ENCODE measurements at regions not wholly inside any gene's neighbourhood (a gene's known extent, or its start where the extent isn't known, plus 50 kb on each side); places are given as distances from the start of the nearest gene placed in this dataset.
A peak's percentile ranks its signal among the peaks of the same experiment; 100 is the strongest.

DNA sequence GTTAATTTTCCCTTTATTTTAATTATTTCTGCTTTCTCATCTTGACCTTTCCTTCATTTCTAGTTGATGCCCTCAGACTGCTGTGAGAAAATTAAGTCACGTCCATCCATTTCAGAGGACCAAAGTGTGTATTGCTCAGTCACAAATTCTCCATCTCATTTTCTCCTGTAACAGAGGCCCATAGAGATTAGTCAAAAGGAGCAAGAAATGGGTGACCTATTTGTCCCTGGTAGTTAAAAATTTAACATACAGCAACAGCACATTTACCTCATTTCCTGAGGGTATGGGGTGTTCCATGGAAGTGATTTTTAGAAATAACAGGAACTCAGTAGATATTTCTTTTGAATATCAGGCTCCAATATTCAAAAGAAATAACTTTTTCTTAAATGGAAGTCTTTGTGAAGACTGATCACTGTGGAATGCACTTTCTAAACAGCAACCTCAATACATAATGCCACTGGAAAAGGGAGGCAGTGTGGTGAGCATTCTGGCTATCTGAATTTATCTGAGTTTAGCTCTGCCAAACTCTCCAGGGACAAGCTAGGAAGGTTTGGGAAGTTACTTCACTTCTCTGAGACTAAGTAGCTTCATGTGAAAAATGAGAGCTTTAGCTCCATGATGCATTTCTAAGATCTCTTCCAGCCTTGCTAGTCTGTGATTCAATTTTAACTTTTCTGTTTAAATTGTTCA lies 808.2 kb downstream of the SQOR start:
- Mint-ChIP-seq H3K4me1 (ENCODE audit: low read depth, unreplicated experiment) (peaks cover 15% of the 10 kb centered on the region), H3K27ac (ENCODE audit: unreplicated experiment) (peak overlapping the region; percentile 77), H3K4me3 (ENCODE audit: unreplicated experiment) (no peak overlapping the region), H3K27me3 (ENCODE audit: low read depth, unreplicated experiment) (no peaks in the 10 kb centered on the region), H3K36me3 (ENCODE audit: low read depth, unreplicated experiment) (no peaks in the 10 kb centered on the region), H3K9me3 (ENCODE audit: unreplicated experiment) (no peaks in the 10 kb centered on the region)
- Histone ChIP-seq H3K36me3 (ENCODE audit: insufficient read depth, low read length) (no peaks in the 10 kb centered on the region), H3K4me3 (ENCODE audit: insufficient read depth, low read depth, low read length) (no peak overlapping the region), H4K20me1 (ENCODE audit: insufficient read depth, low read length) (no peaks in the 10 kb centered on the region), H3K4me2 (ENCODE audit: low read length) (no peak overlapping the region), H3K27me3 (ENCODE audit: insufficient read depth, low read length) (no peaks in the 10 kb centered on the region), H2AFZ (ENCODE audit: low read depth, low read length) (no peak overlapping the region), H3K4me1 (ENCODE audit: insufficient read depth, low read length) (no peaks in the 10 kb centered on the region), H3K79me2 (ENCODE audit: insufficient read depth, low read length) (no peaks in the 10 kb centered on the region), H3K9me3 (ENCODE audit: insufficient read depth, low read depth, low read length) (no peaks in the 10 kb centered on the region), H3K27ac (ENCODE audit: low read depth, low read length) (no peak overlapping the region), H3K9ac (ENCODE audit: low read length) (no peak overlapping the region)
- TF ChIP-seq, protein P1, sequence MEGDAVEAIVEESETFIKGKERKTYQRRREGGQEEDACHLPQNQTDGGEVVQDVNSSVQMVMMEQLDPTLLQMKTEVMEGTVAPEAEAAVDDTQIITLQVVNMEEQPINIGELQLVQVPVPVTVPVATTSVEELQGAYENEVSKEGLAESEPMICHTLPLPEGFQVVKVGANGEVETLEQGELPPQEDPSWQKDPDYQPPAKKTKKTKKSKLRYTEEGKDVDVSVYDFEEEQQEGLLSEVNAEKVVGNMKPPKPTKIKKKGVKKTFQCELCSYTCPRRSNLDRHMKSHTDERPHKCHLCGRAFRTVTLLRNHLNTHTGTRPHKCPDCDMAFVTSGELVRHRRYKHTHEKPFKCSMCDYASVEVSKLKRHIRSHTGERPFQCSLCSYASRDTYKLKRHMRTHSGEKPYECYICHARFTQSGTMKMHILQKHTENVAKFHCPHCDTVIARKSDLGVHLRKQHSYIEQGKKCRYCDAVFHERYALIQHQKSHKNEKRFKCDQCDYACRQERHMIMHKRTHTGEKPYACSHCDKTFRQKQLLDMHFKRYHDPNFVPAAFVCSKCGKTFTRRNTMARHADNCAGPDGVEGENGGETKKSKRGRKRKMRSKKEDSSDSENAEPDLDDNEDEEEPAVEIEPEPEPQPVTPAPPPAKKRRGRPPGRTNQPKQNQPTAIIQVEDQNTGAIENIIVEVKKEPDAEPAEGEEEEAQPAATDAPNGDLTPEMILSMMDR (IDR thresholded peaks at IDR 0.05; ENCODE audit: insufficient read depth, low read depth, low read length) = no peak
- TF ChIP-seq EZH2 (IDR thresholded peaks at IDR 0.05; ENCODE audit: insufficient read depth, low read length) = no peak
- peak; percentile 5 for FAIRE-seq
- peak; percentile 15 for DNase-seq (ENCODE audit: low read depth)

DNA sequence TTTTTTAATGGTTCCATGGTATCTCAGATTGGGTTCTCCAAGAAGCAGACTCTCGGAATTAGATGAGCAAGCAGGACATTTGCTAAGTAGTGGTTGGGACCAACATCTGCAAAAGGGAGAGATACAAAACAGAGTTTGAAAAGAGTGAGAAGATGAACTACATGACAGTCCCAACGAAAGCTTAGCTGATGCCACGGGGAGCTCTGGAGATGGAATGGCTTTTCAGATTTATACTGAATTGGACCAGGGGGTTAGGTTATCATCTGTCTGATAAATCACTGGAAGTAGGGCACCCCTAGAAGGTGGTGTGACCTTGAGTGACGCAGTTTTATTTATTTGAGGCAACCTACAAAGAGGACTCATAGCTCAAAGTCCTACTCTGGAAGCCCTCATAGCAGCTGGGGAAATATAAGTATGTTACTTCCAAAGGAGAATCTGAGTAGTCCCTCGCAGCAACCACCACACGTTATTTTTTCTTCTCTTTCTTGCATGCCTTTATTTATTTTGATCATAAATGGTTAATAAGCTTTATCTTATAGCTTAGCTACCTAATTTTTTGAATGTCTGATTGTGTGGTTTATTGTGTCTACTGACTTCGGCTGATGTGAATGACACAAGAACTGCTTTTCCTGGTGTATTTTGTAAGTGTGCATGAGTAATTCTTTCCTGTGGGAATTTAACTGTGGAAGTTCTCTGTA lies 815.4 kb downstream of the SQOR start:
- Histone ChIP-seq H3K9me3 (ENCODE audit: insufficient read depth, low read depth, low read length) (no peaks in the 10 kb centered on the region), H3K27ac (ENCODE audit: low read depth, low read length) (no peak overlapping the region), H3K4me2 (ENCODE audit: low read length) (no peak overlapping the region), H3K4me1 (ENCODE audit: insufficient read depth, low read length) (no peaks in the 10 kb centered on the region), H3K27me3 (ENCODE audit: insufficient read depth, low read length) (no peaks in the 10 kb centered on the region), H3K79me2 (ENCODE audit: insufficient read depth, low read length) (no peaks in the 10 kb centered on the region), H3K9ac (ENCODE audit: low read length) (no peak overlapping the region), H4K20me1 (ENCODE audit: insufficient read depth, low read length) (no peaks in the 10 kb centered on the region), H3K36me3 (ENCODE audit: insufficient read depth, low read length) (no peaks in the 10 kb centered on the region), H3K4me3 (ENCODE audit: insufficient read depth, low read depth, low read length) (no peak overlapping the region), H2AFZ (ENCODE audit: low read depth, low read length) (no peak overlapping the region)
- Mint-ChIP-seq H3K27ac (ENCODE audit: unreplicated experiment) (no peak overlapping the region), H3K4me1 (ENCODE audit: low read depth, unreplicated experiment) (no peaks in the 10 kb centered on the region), H3K27me3 (ENCODE audit: low read depth, unreplicated experiment) (no peaks in the 10 kb centered on the region), H3K4me3 (ENCODE audit: unreplicated experiment) (no peak overlapping the region), H3K36me3 (ENCODE audit: low read depth, unreplicated experiment) (no peaks in the 10 kb centered on the region), H3K9me3 (ENCODE audit: unreplicated experiment) (peaks cover 4% of the 10 kb centered on the region)
- FAIRE-seq = no peak
- TF ChIP-seq, protein P1 (IDR thresholded peaks at IDR 0.05; ENCODE audit: insufficient read depth, low read depth, low read length) = no peak
- DNase-seq (ENCODE audit: low read depth) = no peak

DNA sequence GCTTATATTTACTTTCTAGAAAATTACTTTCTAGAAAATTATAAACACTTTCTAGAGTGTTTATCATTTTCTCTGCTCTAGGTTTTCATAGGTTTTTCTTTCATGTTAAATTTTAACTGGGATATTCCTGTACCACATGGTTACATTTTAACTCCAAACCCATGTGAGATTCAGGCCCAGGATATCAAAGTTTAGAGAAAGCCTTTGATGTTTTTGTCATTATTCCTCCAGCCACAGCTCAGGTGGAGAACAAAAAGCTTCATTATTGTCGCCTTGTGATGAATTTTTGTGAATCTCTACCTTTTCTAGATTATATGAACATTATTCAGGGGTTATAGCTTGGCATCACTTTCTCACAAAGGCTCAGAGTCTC lies 816.0 kb downstream of the SQOR start:
- Histone ChIP-seq H3K27ac (ENCODE audit: low read depth, low read length) (no peak overlapping the region), H2AFZ (ENCODE audit: low read depth, low read length) (no peak overlapping the region), H3K36me3 (ENCODE audit: insufficient read depth, low read length) (no peaks in the 10 kb centered on the region), H3K4me1 (ENCODE audit: insufficient read depth, low read length) (no peaks in the 10 kb centered on the region), H3K9me3 (ENCODE audit: insufficient read depth, low read depth, low read length) (no peaks in the 10 kb centered on the region), H3K79me2 (ENCODE audit: insufficient read depth, low read length) (no peaks in the 10 kb centered on the region), H3K27me3 (ENCODE audit: insufficient read depth, low read length) (no peaks in the 10 kb centered on the region), H3K4me2 (ENCODE audit: low read length) (no peak overlapping the region), H3K9ac (ENCODE audit: low read length) (no peak overlapping the region), H4K20me1 (ENCODE audit: insufficient read depth, low read length) (no peaks in the 10 kb centered on the region), H3K4me3 (ENCODE audit: insufficient read depth, low read depth, low read length) (no peak overlapping the region)
- peaks cover 4% of the 10 kb centered on the region for H3K9me3 Mint-ChIP-seq (ENCODE audit: unreplicated experiment)
- no peak for DNase-seq (ENCODE audit: low read depth)
- no peak overlapping the region for H3K4me3 Mint-ChIP-seq (ENCODE audit: unreplicated experiment)
- no peaks in the 10 kb centered on the region for H3K36me3 Mint-ChIP-seq (ENCODE audit: low read depth, unreplicated experiment)
- H3K27me3 Mint-ChIP-seq (ENCODE audit: low read depth, unreplicated experiment) = no peaks in the 10 kb centered on the region
- TF ChIP-seq, protein P1 (IDR thresholded peaks at IDR 0.05; ENCODE audit: insufficient read depth, low read depth, low read length) = no peak
- TF ChIP-seq EZH2 (IDR thresholded peaks at IDR 0.05; ENCODE audit: insufficient read depth, low read length) = no peak
- FAIRE-seq = no peak
- H3K27ac Mint-ChIP-seq (ENCODE audit: unreplicated experiment) = no peak overlapping the region
- no peaks in the 10 kb centered on the region for H3K4me1 Mint-ChIP-seq (ENCODE audit: low read depth, unreplicated experiment)

Measured in astrocyte (in vitro differentiated cells and primary cell).